ENCODE measurements at regions not wholly inside any gene's neighbourhood (a gene's known extent, or its start where the extent isn't known, plus 50 kb on each side); places are given as distances from the start of the nearest gene placed in this dataset.

DNA sequence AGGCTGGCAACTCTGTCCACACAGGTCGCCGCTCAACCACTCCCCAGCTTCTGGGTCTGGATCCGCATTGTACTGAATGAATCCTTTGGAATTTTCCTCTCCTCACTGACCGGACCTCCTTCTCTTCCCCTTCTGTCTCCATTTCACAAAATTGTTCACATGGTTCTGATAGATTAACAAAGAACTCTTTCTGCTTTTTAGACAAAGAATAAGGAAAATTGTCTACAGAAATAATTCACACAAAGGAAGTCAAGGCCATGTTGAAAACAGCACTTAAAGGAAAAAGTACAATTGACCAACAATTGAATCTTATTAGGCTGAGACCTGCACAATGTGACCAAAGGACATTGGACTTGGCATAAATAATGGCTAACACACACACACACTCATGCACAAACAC lies 73.6 kb upstream of the GLI2 start:
- ChIA-PET POLR2A (no interaction called here), CTCF (no interaction called here), RAD21 (ENCODE audit: unreplicated experiment) (no interaction called here), SMC1A (ENCODE audit: uncharacterized antibody, unreplicated experiment) (no interaction called here)
- Histone ChIP-seq H3K27me3 (replicated peaks in 1 of 2; ENCODE audit: control insufficient read depth in 2 of 2, insufficient read depth in 2 of 2, low read length in 1 of 2) (no peaks in the 10 kb centered on the region; a peak in 1 of 4 replicates), H3K9ac (ENCODE audit: control insufficient read depth, insufficient read depth, low read length) (no peak overlapping the region), H3K79me2 (ENCODE audit: control insufficient read depth, insufficient read depth, low read length) (no peaks in the 10 kb centered on the region), H4K20me1 (ENCODE audit: control insufficient read depth, insufficient read depth) (no peaks in the 10 kb centered on the region), H2AFZ (ENCODE audit: control insufficient read depth, low read depth, low read length) (no peak overlapping the region), H3K27ac (ENCODE audit: control insufficient read depth, insufficient read depth) (no peak overlapping the region), H3K4me2 (ENCODE audit: control insufficient read depth, insufficient read depth) (no peak overlapping the region), H3K4me1 (ENCODE audit: control insufficient read depth, insufficient read depth, low read length) (no peaks in the 10 kb centered on the region), H3K9me3 (replicated peaks; ENCODE audit: control insufficient read depth, insufficient read depth, low read length) (peaks cover 2% of the 10 kb centered on the region), H3K36me3 (ENCODE audit: control insufficient read depth in 2 of 2, insufficient read depth in 2 of 2, low read length in 1 of 2) (no peaks in the 10 kb centered on the region), H3K4me3 (no peak overlapping the region)
- ATAC-seq (no peak), DNase-seq (ENCODE audit: low read depth, low spot score) (no peak), FAIRE-seq (no peak)
- WGBS (ENCODE audit: insufficient coverage, insufficient replicate concordance, low lambda C conversion rate, missing lambda C conversion rate), result 64% methylated on average over 4 of the region's 4 CpGs
- intact Hi-C loops (cut with micrococcal nuclease; ENCODE audit: unreplicated experiment), result no loop called here
- no TSS peak for BruUV-seq (replicated peaks)
- TF ChIP-seq BHLHE40 (IDR thresholded peaks at IDR 0.05; ENCODE audit: borderline replicate concordance in 1 of 2, low read depth in 2 of 2, low read length in 1 of 2) (no peak), SP1 (IDR thresholded peaks at IDR 0.05; ENCODE audit: low read depth, low read length) (no peak), KLF5 (IDR thresholded peaks at IDR 0.05; ENCODE audit: partially characterized antibody) (no peak), SRF (IDR thresholded peaks at IDR 0.05; ENCODE audit: low read depth in 2 of 2, low read length in 2 of 2) (no peak), RB1 (IDR thresholded peaks at IDR 0.05; ENCODE audit: borderline replicate concordance) (no peak), MTA2 (IDR thresholded peaks at IDR 0.05; ENCODE audit: low read depth) (no peak), NFYB (IDR thresholded peaks at IDR 0.05; ENCODE audit: insufficient read depth, low read depth, low read length) (no peak), SUPT20H (IDR thresholded peaks at IDR 0.05; ENCODE audit: borderline replicate concordance, control insufficient read depth, low read depth, low read length) (no peak)
- TF ChIP-seq, protein P1, sequence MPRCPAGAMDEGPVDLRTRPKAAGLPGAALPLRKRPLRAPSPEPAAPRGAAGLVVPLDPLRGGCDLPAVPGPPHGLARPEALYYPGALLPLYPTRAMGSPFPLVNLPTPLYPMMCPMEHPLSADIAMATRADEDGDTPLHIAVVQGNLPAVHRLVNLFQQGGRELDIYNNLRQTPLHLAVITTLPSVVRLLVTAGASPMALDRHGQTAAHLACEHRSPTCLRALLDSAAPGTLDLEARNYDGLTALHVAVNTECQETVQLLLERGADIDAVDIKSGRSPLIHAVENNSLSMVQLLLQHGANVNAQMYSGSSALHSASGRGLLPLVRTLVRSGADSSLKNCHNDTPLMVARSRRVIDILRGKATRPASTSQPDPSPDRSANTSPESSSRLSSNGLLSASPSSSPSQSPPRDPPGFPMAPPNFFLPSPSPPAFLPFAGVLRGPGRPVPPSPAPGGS (IDR thresholded peaks at IDR 0.05; ENCODE audit: borderline replicate concordance, insufficient read depth, low read depth, low read length, poor library complexity, severe bottlenecking), result no peak
- TF ChIP-seq, protein P2, sequence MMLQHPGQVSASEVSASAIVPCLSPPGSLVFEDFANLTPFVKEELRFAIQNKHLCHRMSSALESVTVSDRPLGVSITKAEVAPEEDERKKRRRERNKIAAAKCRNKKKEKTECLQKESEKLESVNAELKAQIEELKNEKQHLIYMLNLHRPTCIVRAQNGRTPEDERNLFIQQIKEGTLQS (IDR thresholded peaks at IDR 0.05; ENCODE audit: borderline replicate concordance, extremely low read depth, low read depth, low read length), result no peak
- TF ChIP-seq, protein P3, sequence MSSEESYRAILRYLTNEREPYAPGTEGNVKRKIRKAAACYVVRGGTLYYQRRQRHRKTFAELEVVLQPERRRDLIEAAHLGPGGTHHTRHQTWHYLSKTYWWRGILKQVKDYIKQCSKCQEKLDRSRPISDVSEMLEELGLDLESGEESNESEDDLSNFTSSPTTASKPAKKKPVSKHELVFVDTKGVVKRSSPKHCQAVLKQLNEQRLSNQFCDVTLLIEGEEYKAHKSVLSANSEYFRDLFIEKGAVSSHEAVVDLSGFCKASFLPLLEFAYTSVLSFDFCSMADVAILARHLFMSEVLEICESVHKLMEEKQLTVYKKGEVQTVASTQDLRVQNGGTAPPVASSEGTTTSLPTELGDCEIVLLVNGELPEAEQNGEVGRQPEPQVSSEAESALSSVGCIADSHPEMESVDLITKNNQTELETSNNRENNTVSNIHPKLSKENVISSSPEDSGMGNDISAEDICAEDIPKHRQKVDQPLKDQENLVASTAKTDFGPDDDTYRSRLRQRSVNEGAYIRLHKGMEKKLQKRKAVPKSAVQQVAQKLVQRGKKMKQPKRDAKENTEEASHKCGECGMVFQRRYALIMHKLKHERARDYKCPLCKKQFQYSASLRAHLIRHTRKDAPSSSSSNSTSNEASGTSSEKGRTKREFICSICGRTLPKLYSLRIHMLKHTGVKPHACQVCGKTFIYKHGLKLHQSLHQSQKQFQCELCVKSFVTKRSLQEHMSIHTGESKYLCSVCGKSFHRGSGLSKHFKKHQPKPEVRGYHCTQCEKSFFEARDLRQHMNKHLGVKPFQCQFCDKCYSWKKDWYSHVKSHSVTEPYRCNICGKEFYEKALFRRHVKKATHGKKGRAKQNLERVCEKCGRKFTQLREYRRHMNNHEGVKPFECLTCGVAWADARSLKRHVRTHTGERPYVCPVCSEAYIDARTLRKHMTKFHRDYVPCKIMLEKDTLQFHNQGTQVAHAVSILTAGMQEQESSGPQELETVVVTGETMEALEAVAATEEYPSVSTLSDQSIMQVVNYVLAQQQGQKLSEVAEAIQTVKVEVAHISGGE (CRISPR knock-in tag; IDR thresholded peaks at IDR 0.05), result no peak
- in situ Hi-C loops (cut with MboI), result no loop called here

Measured in GM12878 (cell line).